HL-60 (cell line): ENCODE measurements at regions not wholly inside any gene's neighbourhood (a gene's known extent, or its start where the extent isn't known, plus 50 kb on each side); places are given as distances from the start of the nearest gene placed in this dataset.

Experiments
- DNase-seq, 2 experiments: peaks; one replicate each; pipeline ENCODE4 v3.0.0-alpha.2; 2010 to 2020; ENCODE audit warnings: low read depth in 1 of 2, low spot score in 1 of 2
- H3K27ac ChIP-seq: fragments of 250-450 bp; sonication (Bioruptor Pico); replicated peaks from 2 replicates; pipeline ENCODE4 v1.5.1; 2020; ENCODE audit warnings: mild to moderate bottlenecking, moderate library complexity
- H3K27me3 ChIP-seq: fragments of 250-450 bp; sonication (Bioruptor Pico); 2 replicates; pipeline ENCODE4 v1.5.1; 2021; ENCODE audit warnings: mild to moderate bottlenecking, moderate library complexity; ENCODE audit not compliant: insufficient read depth, poor library complexity, severe bottlenecking
- H3K4me3 ChIP-seq: replicated peaks from 2 replicates; pipeline ENCODE4 v1.5.1; 2011; ENCODE audit warnings: mild to moderate bottlenecking, control low read depth, low read length; ENCODE audit not compliant: insufficient read depth
- GABPA ChIP-seq: IDR thresholded peaks from 2 replicates; pipeline ENCODE4 v1.6.1; 2012; ENCODE audit warnings: low read depth
- POLR2AphosphoS5 ChIP-seq: IDR thresholded peaks from 2 replicates; pipeline ENCODE4 v1.6.1; 2012; ENCODE audit warnings: low read depth
- SPI1 ChIP-seq: IDR thresholded peaks from 2 replicates; pipeline ENCODE4 v1.6.1; 2012; ENCODE audit warnings: low read depth, mild to moderate bottlenecking, borderline replicate concordance
- TF ChIP-seq, protein P1 (sequence below): IDR thresholded peaks from 2 replicates; pipeline ENCODE4 v1.6.1; 2012; ENCODE audit warnings: low read depth; ENCODE audit not compliant: insufficient replicate concordance
- TF ChIP-seq, protein P2 (sequence below): IDR thresholded peaks from one replicate; pipeline ENCODE4 v1.5.1; 2011; ENCODE audit warnings: low read length, control low read depth, inconsistent platforms; ENCODE audit not compliant: insufficient read depth

DNA sequence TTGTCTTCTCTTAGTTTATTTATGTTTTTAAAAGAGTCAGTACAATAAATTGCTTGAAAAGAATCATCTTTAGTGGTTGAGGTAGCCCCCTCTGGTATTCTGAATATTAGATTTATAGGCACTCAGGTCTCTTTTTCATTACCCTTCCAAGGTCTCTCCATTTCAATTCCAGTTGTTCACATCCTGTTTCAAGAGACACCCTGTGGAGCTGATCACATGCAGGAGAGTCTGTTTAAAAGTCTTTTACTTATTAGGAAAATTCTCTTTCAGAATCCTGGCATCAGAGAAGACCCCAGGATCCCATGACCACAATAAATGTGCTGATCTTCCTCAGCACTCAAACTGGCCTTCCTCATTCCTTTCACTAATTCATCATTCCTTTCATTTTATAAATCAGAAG is 195.7 kb downstream of the ZIC4 start:
- no peak overlapping the region for H3K4me3 ChIP-seq
- no peak for DNase-seq
- TF ChIP-seq GABPA = no peak
- TF ChIP-seq, protein P1, sequence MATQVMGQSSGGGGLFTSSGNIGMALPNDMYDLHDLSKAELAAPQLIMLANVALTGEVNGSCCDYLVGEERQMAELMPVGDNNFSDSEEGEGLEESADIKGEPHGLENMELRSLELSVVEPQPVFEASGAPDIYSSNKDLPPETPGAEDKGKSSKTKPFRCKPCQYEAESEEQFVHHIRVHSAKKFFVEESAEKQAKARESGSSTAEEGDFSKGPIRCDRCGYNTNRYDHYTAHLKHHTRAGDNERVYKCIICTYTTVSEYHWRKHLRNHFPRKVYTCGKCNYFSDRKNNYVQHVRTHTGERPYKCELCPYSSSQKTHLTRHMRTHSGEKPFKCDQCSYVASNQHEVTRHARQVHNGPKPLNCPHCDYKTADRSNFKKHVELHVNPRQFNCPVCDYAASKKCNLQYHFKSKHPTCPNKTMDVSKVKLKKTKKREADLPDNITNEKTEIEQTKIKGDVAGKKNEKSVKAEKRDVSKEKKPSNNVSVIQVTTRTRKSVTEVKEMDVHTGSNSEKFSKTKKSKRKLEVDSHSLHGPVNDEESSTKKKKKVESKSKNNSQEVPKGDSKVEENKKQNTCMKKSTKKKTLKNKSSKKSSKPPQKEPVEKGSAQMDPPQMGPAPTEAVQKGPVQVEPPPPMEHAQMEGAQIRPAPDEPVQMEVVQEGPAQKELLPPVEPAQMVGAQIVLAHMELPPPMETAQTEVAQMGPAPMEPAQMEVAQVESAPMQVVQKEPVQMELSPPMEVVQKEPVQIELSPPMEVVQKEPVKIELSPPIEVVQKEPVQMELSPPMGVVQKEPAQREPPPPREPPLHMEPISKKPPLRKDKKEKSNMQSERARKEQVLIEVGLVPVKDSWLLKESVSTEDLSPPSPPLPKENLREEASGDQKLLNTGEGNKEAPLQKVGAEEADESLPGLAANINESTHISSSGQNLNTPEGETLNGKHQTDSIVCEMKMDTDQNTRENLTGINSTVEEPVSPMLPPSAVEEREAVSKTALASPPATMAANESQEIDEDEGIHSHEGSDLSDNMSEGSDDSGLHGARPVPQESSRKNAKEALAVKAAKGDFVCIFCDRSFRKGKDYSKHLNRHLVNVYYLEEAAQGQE = no peak
- TF ChIP-seq, protein P2, sequence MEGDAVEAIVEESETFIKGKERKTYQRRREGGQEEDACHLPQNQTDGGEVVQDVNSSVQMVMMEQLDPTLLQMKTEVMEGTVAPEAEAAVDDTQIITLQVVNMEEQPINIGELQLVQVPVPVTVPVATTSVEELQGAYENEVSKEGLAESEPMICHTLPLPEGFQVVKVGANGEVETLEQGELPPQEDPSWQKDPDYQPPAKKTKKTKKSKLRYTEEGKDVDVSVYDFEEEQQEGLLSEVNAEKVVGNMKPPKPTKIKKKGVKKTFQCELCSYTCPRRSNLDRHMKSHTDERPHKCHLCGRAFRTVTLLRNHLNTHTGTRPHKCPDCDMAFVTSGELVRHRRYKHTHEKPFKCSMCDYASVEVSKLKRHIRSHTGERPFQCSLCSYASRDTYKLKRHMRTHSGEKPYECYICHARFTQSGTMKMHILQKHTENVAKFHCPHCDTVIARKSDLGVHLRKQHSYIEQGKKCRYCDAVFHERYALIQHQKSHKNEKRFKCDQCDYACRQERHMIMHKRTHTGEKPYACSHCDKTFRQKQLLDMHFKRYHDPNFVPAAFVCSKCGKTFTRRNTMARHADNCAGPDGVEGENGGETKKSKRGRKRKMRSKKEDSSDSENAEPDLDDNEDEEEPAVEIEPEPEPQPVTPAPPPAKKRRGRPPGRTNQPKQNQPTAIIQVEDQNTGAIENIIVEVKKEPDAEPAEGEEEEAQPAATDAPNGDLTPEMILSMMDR = no peak
- TF ChIP-seq POLR2AphosphoS5 = no peak
- no peak for TF ChIP-seq SPI1
- no peak overlapping the region for H3K27ac ChIP-seq
- no peaks in the 10 kb centered on the region for H3K27me3 ChIP-seq

DNA sequence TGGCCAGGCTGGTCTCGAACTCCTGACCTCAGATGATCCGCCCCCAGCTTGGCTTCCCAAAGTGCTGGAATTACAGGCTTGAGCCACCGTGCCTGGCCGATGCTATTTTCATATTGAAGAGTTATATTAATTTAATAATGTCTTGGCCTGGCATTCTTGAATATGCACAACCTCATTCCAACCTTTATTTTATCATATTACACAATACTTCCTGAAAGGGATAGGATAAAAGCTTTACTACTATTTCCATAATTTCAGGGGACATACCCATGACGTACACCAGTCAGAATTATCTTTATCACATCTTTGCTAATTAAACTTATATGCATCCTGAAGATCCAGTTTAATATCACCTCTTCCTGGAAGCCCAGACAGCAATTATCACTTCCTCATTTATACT is 205.3 kb downstream of the ZIC4 start:
- Histone ChIP-seq H3K27ac (no peak overlapping the region), H3K27me3 (no peaks in the 10 kb centered on the region), H3K4me3 (no peak overlapping the region)
- no peak for DNase-seq
- TF ChIP-seq, protein P2 = no peak
- TF ChIP-seq SPI1 (peak; percentile 37; the same call in 1 of the 2 replicates), POLR2AphosphoS5 (no peak)

DNA sequence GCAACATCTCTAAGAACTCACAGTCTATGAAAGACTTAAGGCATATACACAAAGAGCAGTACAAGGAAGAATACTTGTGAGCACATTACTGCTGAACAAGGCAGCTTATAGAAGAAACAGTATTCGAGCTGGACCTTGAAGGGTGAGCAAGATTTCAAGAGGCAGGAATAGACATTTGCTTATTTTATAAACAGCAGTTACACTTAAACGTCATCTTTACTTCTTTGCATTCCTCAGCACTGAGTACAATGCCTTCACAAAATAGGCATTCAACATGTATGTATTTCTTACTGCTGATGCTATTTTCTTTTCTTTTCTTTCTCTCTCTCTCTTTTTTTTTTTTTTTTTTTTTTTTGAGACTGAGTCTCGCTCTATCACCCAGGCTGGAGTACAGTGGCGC is 205.8 kb downstream of the ZIC4 start:
- no peaks in the 10 kb centered on the region for H3K27me3 ChIP-seq
- H3K4me3 ChIP-seq = no peak overlapping the region
- no peak for DNase-seq
- TF ChIP-seq, protein P1 = no peak
- no peak for TF ChIP-seq POLR2AphosphoS5
- TF ChIP-seq GABPA = no peak
- TF ChIP-seq SPI1 = no peak
- TF ChIP-seq, protein P2 = no peak
- H3K27ac ChIP-seq = no peak overlapping the region

DNA sequence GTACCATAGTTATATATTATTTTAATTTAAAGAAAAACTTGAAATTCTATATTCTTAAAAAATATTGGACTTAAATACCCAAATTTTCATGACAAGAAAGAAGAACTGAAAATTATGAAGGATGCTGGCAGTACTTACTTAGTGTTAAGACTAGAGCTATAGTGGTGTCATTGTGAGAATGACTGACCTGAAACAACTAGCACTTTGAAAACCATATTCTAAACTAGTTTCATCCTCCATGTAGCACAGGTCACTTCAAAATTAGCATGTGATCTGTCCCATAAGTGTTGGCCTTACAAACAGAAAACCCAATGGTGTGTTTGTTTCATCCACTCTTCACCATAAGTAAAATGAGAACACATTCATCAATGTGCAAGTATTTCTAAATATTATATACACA is 208.6 kb downstream of the ZIC4 start:
- H3K27me3 ChIP-seq = no peaks in the 10 kb centered on the region
- TF ChIP-seq SPI1 (no peak), GABPA (no peak), POLR2AphosphoS5 (no peak)
- TF ChIP-seq, protein P2 = no peak
- TF ChIP-seq, protein P1 = no peak
- no peak overlapping the region for H3K27ac ChIP-seq
- DNase-seq = no peak
- H3K4me3 ChIP-seq = no peak overlapping the region
